GM12892 (cell line): ENCODE measurements at regions not wholly inside any gene's neighbourhood (a gene's known extent, or its start where the extent isn't known, plus 50 kb on each side); places are given as distances from the start of the nearest gene placed in this dataset.

Experiments
- POLR2A ChIP-seq: IDR thresholded peaks from 2 replicates; pipeline ENCODE4 v1.6.1; 2011; ENCODE audit warnings: low read depth, low read length, control low read depth
- POLR2AphosphoS5 ChIP-seq: IDR thresholded peaks from 2 replicates; pipeline ENCODE4 v1.6.1; 2011; ENCODE audit warnings: low read depth, low read length, control low read depth
- TAF1 ChIP-seq: IDR thresholded peaks from 2 replicates; pipeline ENCODE4 v1.6.1; 2011; ENCODE audit warnings: low read depth, mild to moderate bottlenecking, control low read depth, low read length, borderline replicate concordance

GRCh38 chr3:39638301-39638700 is 170.8 kb downstream of the MOBP start:
- TF ChIP-seq POLR2A (no peak), POLR2AphosphoS5 (no peak), TAF1 (no peak)
